AG09309 (cell line): ENCODE measurements at regions not wholly inside any gene's neighbourhood (a gene's known extent, or its start where the extent isn't known, plus 50 kb on each side); places are given as distances from the start of the nearest gene placed in this dataset.

Source experiments
- DNase-seq: peaks from one replicate; pipeline ENCODE4 v3.0.0-alpha.2; 2010; ENCODE audit warnings: low read depth
- H3K4me3 ChIP-seq: 2 replicates; pipeline ENCODE4 v1.5.1; 2011; ENCODE audit warnings: mild to moderate bottlenecking, low read depth, low read length, moderate library complexity; ENCODE audit not compliant: control insufficient read depth
- CTCF ChIP-seq: IDR thresholded peaks from 2 replicates; pipeline ENCODE4 v1.5.1; 2011; ENCODE audit warnings: mild to moderate bottlenecking, low read depth, low read length, inconsistent platforms; ENCODE audit not compliant: insufficient read depth, control insufficient read depth; ENCODE audit errors: missing control alignments

DNA sequence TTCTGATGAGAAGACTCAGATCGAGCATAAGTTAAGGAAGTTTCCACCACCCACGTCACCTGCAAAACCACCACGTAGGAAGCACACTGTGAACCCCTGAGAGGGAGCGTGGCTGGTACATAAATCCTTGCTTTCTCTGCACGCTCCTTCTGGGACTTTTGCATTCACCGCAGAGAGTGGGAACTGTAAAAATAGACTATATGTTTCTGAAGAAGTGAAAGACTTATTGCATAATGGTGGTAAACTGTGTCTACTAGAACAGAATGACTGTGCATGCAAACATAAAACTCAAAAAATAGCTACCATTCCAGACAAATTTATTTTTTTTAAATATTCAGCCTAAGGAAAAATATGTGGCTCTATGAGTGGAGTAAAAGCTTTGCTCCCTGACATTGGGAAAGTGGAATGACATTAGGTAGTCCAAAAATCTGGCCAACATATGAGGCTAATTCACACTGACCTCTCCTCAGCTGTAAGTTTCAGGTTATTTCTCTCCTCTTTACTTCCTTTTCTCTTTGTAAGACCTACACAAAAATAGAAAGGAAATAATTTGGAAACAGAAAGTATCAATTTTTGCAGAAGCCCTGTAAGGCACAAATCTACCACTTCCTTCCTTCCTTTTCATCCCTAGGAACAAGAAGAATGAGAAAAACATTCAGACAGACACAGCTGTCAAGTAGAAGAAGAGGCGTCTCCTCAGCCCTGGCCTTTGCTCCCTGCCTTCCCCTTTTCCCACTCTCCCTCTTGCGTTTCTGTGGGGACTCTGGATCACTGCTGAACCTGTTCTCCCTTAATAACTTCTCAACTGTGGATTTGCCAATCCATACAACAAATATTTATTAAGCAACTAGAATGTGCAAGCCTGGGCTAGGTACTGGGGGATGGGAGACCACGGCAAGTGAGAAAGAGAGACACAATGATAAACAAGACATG is 264.3 kb upstream of the FOXN3 start:
- H3K4me3 ChIP-seq, result no peak overlapping the region
- no peak for DNase-seq

DNA sequence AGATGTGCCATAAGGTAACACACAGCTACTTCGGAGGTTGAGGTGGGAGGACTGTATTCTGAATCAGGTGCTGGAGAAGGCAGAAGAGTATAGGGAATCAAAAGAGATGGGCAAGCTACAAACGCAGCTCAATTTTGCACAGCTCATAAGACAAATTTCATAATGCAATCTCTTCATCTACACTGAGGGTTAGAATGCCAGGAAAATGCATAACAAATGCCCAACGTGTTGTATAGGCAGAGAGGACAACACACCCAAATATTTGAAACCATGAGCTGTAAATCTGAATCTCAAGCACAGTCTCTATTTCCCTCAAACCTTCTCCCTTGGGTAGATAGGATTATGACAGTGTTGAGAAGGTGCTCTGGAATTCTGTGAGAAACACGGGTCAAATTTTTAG is 263.1 kb upstream of the FOXN3 start:
- no peak for TF ChIP-seq CTCF
- no peak overlapping the region for H3K4me3 ChIP-seq

More for the DNA sequence above, 264.3 kb upstream of the FOXN3 start:
- TF ChIP-seq CTCF, result no peak

DNA sequence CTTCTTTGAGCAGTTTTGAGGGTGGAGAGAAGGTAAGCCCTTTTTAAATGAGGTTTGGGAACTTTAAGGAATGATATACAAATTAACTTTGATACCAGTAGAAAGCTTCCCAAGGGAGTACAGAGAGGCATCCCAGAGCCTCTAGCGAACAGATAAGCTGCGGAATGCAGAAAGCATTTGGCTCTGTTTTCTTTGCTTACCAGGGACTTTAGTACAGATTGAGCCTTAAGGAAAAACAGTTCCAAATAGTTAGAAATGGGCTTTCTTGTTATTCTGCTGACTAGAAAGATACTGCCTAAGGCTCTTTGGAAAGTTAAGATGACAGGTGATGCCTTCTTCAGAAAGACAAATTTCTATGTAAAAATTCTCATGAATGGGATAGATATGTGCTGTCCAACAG is 261.7 kb upstream of the FOXN3 start:
- no peak overlapping the region for H3K4me3 ChIP-seq
- TF ChIP-seq CTCF, result no peak
- no peak for DNase-seq

More for the DNA sequence above, 263.1 kb upstream of the FOXN3 start:
- DNase-seq, result no peak

DNA sequence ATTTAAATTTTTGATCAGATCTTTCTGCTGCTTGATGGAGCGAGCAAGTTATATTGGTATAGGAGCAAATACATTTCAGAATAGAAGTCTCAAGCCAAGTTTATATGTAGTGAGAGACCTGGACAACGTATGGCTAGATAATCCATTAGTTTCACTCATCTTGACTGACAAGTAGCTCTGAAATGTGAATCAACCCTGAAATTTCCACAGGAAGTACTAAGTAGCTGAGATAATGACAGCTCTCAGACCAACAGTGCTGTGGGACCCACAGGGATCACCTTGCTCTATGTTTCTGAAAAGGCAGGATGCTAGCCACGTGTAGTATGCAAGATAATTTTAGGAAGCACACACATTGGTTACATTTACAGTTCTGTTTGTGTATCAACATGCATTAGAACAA is 258.6 kb upstream of the FOXN3 start:
- H3K4me3 ChIP-seq, result no peak overlapping the region
- no peak for TF ChIP-seq CTCF
- DNase-seq, result no peak

DNA sequence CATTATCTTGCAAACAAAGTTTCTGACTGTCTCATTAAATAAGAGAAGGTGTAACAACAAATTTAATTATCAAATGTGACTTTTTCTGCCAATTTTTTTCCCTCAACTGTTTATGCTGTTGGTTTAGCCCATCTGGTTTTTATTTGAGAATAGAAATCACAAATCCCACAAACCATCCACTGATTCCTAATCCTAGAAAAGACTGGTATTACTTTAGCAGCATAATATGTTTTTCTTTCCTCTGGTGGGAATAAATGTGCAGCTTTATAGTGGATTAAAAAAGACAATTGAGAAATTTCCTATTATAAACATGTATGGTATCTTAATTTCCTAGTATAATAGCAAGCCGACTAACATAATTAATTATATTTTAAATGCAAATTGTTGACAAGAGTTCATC is 257.9 kb upstream of the FOXN3 start:
- TF ChIP-seq CTCF, result no peak

DNA sequence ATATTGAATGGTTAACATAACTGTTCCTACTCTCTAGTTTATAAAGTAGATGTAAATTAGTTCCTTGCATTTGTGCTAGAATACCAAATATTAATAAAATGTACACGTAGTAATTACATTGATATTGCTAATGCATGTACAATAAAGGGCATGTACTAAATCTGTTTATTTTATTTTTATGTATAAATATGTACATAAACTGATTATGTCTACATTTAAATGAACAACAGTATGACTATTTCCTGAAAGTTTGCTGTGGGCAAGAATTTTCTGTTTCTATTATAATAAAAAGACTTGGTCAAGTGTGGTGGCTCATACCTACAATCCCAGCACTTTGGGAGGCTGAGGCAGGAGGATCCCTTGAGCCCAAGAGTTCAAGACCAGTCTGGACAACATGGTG is 257.2 kb upstream of the FOXN3 start:
- H3K4me3 ChIP-seq, result no peak overlapping the region
- no peak for TF ChIP-seq CTCF
- DNase-seq, result no peak

More for the DNA sequence above, 257.9 kb upstream of the FOXN3 start:
- no peak for DNase-seq
- no peak overlapping the region for H3K4me3 ChIP-seq
